Liver (tissue), 8 donors: ENCODE measurements at regions not wholly inside any gene's neighbourhood (a gene's known extent, or its start where the extent isn't known, plus 50 kb on each side); places are given as distances from the start of the nearest gene placed in this dataset.

Experiments used
- DNase-seq: peaks from one replicate; pipeline ENCODE4 v3.0.0-alpha.2; 2017; ENCODE audit warnings: low spot score
- H3K27ac ChIP-seq, 2 donors: one replicate each; pipeline ENCODE4 v1.7.0; 2013; ENCODE audit warnings: inconsistent platforms in 2 of 2, low read length in 2 of 2, control low read depth in 1 of 2, low read depth in 1 of 2, mild to moderate bottlenecking in 1 of 2
- H3K27me3 ChIP-seq, 4 donors: one replicate each; pipeline versions ENCODE4 v1.6.1 to v1.7.0; 2013; ENCODE audit warnings: low read length in 3 of 4, inconsistent platforms in 1 of 4, mild to moderate bottlenecking in 1 of 4, moderate library complexity in 1 of 4; ENCODE audit not compliant: control insufficient read depth in 4 of 4, insufficient read depth in 4 of 4
- H3K36me3 ChIP-seq, 4 donors: one replicate each; pipeline versions ENCODE4 v1.6.1 to v1.7.0; 2013; ENCODE audit warnings: low read length in 3 of 4, mild to moderate bottlenecking in 3 of 4, low read depth in 1 of 4, moderate library complexity in 1 of 4; ENCODE audit not compliant: control insufficient read depth in 4 of 4, insufficient read depth in 3 of 4
- H3K4me1 ChIP-seq, 4 donors: one replicate each; pipeline versions ENCODE4 v1.6.1 to v1.7.0; 2013; ENCODE audit warnings: low read length in 3 of 4, mild to moderate bottlenecking in 3 of 4, moderate library complexity in 1 of 4; ENCODE audit not compliant: control insufficient read depth in 4 of 4, insufficient read depth in 4 of 4
- H3K4me3 ChIP-seq, 3 donors: one replicate each; pipeline versions ENCODE4 v1.6.1 to v1.7.0; 2013; ENCODE audit warnings: low read length in 3 of 3, control low read depth in 1 of 3, low read depth in 1 of 3, mild to moderate bottlenecking in 1 of 3
- H3K9ac ChIP-seq, 2 donors: one replicate each; pipeline ENCODE4 v1.7.0; 2013; ENCODE audit warnings: low read length in 2 of 2, mild to moderate bottlenecking in 2 of 2, moderate library complexity in 2 of 2, control low read depth in 1 of 2, low read depth in 1 of 2
- H3K9me3 ChIP-seq, 4 donors: one replicate each; pipeline versions ENCODE4 v1.6.1 to v1.7.0; 2013; ENCODE audit warnings: low read length in 3 of 4; ENCODE audit not compliant: control insufficient read depth in 4 of 4
- EGR1 ChIP-seq, 2 donors: IDR thresholded peaks; 2 replicates each; pipeline ENCODE4 v1.6.1; 2016 to 2018; ENCODE audit warnings: antibody characterized with exemption in 2 of 2, low read depth in 2 of 2
- FOXA1 ChIP-seq: IDR thresholded peaks from 2 replicates; pipeline ENCODE4 v1.6.1; 2016; ENCODE audit warnings: antibody characterized with exemption
- FOXA2 ChIP-seq: IDR thresholded peaks from 2 replicates; pipeline ENCODE4 v1.6.1; 2016; ENCODE audit warnings: antibody characterized with exemption
- GABPA ChIP-seq, 2 donors: IDR thresholded peaks in 1 of 2; conservative IDR thresholded peaks in 1 of 2; 2 replicates each; pipeline ENCODE4 v1.6.1; 2016; ENCODE audit warnings: antibody characterized with exemption in 2 of 2, mild to moderate bottlenecking in 1 of 2, moderate library complexity in 1 of 2
- HNF4A ChIP-seq, 2 donors: conservative IDR thresholded peaks; 2 replicates each; pipeline ENCODE4 v1.6.1; 2016; ENCODE audit warnings: antibody characterized with exemption in 2 of 2, mild to moderate bottlenecking in 2 of 2
- HNF4G ChIP-seq: IDR thresholded peaks from 2 replicates; pipeline ENCODE4 v1.6.1; 2016; ENCODE audit warnings: antibody characterized with exemption
- JUND ChIP-seq, 2 donors: IDR thresholded peaks; 2 replicates each; pipeline ENCODE4 v1.6.1; 2016; ENCODE audit warnings: antibody characterized with exemption in 2 of 2
- NR2F2 ChIP-seq: IDR thresholded peaks from 2 replicates; pipeline ENCODE4 v1.6.1; 2016; ENCODE audit warnings: antibody characterized with exemption
- RAD21 ChIP-seq, 2 donors: IDR thresholded peaks; 2 replicates each; pipeline ENCODE4 v1.6.1; 2016; ENCODE audit warnings: antibody characterized with exemption in 2 of 2, mild to moderate bottlenecking in 2 of 2
- RXRA ChIP-seq, 2 donors: IDR thresholded peaks; 2 replicates each; pipeline ENCODE4 v1.6.1; 2017 to 2018; ENCODE audit warnings: antibody characterized with exemption in 2 of 2, mild to moderate bottlenecking in 1 of 2
- SP1 ChIP-seq: IDR thresholded peaks from 2 replicates; pipeline ENCODE4 v1.6.1; 2018; ENCODE audit warnings: antibody characterized with exemption, mild to moderate bottlenecking
- TAF1 ChIP-seq: conservative IDR thresholded peaks from 2 replicates; pipeline ENCODE4 v1.6.1; 2016; ENCODE audit warnings: antibody characterized with exemption, mild to moderate bottlenecking
- YY1 ChIP-seq: IDR thresholded peaks from 2 replicates; pipeline ENCODE4 v1.6.1; 2016; ENCODE audit warnings: antibody characterized with exemption, mild to moderate bottlenecking
- WGBS: extraction: QIAGEN DNeasy Blood & Tissue Kit; methylation state at CpG from one replicate; pipeline ENCODE4 v1.1.7; 2013; 5-methylcytosine and 5-hydroxymethylcytosine counted together
- TF ChIP-seq, protein P1 (sequence below): IDR thresholded peaks from 2 replicates; pipeline ENCODE4 v1.6.1; 2016; ENCODE audit warnings: antibody characterized with exemption, mild to moderate bottlenecking
- TF ChIP-seq, protein P2 (sequence below): IDR thresholded peaks from 2 replicates; pipeline ENCODE4 v1.6.1; 2016; ENCODE audit warnings: antibody characterized with exemption
- TF ChIP-seq, protein P3 (sequence below): IDR thresholded peaks from 2 replicates; pipeline ENCODE4 v1.6.1; 2016; ENCODE audit warnings: antibody characterized with exemption
- TF ChIP-seq, protein P4 (sequence below): fragments of 150-350 bp; IDR thresholded peaks from 2 replicates; pipeline ENCODE4 v1.5.1; 2017; ENCODE audit warnings: improper control_type of control experiment, low read depth, low read length; ENCODE audit not compliant: missing input control
- TF ChIP-seq, protein P5 (sequence below): IDR thresholded peaks from 2 replicates; pipeline ENCODE4 v1.6.1; 2016; ENCODE audit warnings: antibody characterized with exemption
- donor health status: healthy.
- donor health status: healthy.
- donor health status: healthy.
- donor health status: healthy.
- donor health status: healthy.

DNA sequence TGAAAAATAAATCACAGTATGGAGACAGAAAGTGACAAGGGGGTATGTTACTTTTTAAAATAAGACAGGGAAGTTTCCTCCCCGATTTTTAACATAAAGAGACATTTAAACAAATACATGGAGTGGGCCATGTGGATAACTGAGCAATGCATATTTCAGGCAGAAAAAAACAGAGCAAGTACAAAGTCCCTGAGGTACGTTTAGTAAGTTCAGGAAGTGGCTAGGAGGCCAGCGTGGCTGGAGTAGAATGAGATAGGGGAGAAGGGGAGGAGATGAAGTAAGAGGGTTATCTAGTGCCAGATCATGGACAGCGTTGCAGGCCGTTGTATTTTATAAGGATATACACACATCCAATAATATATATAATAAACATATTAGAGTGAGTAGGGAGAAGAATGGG lies 84.2 kb upstream of the ELL2 start:
- no peak for DNase-seq
- Histone ChIP-seq H3K9ac (no peak overlapping the region), H3K4me1 (peaks cover 0 to 16% (median 8%) of the 10 kb centered on the region in 4 donors), H3K36me3 (no peaks in the 10 kb centered on the region), H3K27ac (no peak overlapping the region), H3K4me3 (no peak overlapping the region), H3K27me3 (no peaks in the 10 kb centered on the region), H3K9me3 (no peaks in the 10 kb centered on the region)
- TF ChIP-seq HNF4G (no peak), RXRA (IDR thresholded peaks at IDR 0.05) (no peak), GABPA (IDR thresholded peaks at IDR 0.05 in 1 of 2, conservative IDR thresholded peaks at IDR 0.05 in 1 of 2) (no peak), SP1 (no peak), FOXA1 (no peak), EGR1 (IDR thresholded peaks at IDR 0.05; ENCODE audit: low read depth in 2 of 2) (no peak), FOXA2 (no peak), RAD21 (IDR thresholded peaks at IDR 0.05) (no peak), HNF4A (conservative IDR thresholded peaks at IDR 0.05) (no peak)
- TF ChIP-seq, protein P1, sequence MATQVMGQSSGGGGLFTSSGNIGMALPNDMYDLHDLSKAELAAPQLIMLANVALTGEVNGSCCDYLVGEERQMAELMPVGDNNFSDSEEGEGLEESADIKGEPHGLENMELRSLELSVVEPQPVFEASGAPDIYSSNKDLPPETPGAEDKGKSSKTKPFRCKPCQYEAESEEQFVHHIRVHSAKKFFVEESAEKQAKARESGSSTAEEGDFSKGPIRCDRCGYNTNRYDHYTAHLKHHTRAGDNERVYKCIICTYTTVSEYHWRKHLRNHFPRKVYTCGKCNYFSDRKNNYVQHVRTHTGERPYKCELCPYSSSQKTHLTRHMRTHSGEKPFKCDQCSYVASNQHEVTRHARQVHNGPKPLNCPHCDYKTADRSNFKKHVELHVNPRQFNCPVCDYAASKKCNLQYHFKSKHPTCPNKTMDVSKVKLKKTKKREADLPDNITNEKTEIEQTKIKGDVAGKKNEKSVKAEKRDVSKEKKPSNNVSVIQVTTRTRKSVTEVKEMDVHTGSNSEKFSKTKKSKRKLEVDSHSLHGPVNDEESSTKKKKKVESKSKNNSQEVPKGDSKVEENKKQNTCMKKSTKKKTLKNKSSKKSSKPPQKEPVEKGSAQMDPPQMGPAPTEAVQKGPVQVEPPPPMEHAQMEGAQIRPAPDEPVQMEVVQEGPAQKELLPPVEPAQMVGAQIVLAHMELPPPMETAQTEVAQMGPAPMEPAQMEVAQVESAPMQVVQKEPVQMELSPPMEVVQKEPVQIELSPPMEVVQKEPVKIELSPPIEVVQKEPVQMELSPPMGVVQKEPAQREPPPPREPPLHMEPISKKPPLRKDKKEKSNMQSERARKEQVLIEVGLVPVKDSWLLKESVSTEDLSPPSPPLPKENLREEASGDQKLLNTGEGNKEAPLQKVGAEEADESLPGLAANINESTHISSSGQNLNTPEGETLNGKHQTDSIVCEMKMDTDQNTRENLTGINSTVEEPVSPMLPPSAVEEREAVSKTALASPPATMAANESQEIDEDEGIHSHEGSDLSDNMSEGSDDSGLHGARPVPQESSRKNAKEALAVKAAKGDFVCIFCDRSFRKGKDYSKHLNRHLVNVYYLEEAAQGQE: no peak
- TF ChIP-seq, protein P2, sequence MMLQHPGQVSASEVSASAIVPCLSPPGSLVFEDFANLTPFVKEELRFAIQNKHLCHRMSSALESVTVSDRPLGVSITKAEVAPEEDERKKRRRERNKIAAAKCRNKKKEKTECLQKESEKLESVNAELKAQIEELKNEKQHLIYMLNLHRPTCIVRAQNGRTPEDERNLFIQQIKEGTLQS: no peak
- TF ChIP-seq, protein P3, sequence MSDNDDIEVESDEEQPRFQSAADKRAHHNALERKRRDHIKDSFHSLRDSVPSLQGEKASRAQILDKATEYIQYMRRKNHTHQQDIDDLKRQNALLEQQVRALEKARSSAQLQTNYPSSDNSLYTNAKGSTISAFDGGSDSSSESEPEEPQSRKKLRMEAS: no peak
- TF ChIP-seq, protein P4, sequence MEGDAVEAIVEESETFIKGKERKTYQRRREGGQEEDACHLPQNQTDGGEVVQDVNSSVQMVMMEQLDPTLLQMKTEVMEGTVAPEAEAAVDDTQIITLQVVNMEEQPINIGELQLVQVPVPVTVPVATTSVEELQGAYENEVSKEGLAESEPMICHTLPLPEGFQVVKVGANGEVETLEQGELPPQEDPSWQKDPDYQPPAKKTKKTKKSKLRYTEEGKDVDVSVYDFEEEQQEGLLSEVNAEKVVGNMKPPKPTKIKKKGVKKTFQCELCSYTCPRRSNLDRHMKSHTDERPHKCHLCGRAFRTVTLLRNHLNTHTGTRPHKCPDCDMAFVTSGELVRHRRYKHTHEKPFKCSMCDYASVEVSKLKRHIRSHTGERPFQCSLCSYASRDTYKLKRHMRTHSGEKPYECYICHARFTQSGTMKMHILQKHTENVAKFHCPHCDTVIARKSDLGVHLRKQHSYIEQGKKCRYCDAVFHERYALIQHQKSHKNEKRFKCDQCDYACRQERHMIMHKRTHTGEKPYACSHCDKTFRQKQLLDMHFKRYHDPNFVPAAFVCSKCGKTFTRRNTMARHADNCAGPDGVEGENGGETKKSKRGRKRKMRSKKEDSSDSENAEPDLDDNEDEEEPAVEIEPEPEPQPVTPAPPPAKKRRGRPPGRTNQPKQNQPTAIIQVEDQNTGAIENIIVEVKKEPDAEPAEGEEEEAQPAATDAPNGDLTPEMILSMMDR: no peak
- WGBS: 80% methylated on average over 5 of the region's 5 CpGs

DNA sequence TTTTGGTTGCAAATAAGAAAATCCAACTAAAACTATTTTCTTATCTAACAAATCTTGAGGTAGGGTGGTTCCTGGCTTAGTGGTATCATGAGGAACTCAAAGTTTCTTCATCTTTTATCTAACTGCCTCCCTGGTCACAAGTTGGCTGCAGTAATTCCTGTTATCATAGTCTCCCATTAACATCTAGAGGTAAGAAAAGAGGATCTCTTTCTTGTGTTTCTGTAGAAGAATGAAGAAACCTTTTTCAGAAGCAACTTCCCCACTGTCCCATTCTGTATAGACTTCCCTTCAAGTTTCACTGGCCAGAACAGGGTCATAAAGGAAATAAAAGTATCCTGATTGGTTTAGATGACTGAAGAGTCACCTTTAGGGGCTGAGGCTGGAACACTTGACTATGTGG lies 81.8 kb upstream of the ELL2 start:
- H3K36me3 ChIP-seq: no peaks in the 10 kb centered on the region
- no peak for DNase-seq
- H3K9ac ChIP-seq: no peak overlapping the region
- H3K9me3 ChIP-seq: no peaks in the 10 kb centered on the region
- H3K4me3 ChIP-seq: no peak overlapping the region
- H3K4me1 ChIP-seq: peaks cover 0 to under 1% (median 0%) of the 10 kb centered on the region in 4 donors
- no peaks in the 10 kb centered on the region for H3K27me3 ChIP-seq
- H3K27ac ChIP-seq: no peak overlapping the region
- TF ChIP-seq TAF1 (no peak), HNF4A (conservative IDR thresholded peaks at IDR 0.05) (no peak), JUND (IDR thresholded peaks at IDR 0.05) (no peak), RXRA (IDR thresholded peaks at IDR 0.05) (no peak), RAD21 (IDR thresholded peaks at IDR 0.05) (no peak), FOXA2 (no peak), NR2F2 (no peak), EGR1 (IDR thresholded peaks at IDR 0.05; ENCODE audit: low read depth in 2 of 2) (no peak), SP1 (no peak), HNF4G (no peak), YY1 (no peak)
- TF ChIP-seq, protein P5, sequence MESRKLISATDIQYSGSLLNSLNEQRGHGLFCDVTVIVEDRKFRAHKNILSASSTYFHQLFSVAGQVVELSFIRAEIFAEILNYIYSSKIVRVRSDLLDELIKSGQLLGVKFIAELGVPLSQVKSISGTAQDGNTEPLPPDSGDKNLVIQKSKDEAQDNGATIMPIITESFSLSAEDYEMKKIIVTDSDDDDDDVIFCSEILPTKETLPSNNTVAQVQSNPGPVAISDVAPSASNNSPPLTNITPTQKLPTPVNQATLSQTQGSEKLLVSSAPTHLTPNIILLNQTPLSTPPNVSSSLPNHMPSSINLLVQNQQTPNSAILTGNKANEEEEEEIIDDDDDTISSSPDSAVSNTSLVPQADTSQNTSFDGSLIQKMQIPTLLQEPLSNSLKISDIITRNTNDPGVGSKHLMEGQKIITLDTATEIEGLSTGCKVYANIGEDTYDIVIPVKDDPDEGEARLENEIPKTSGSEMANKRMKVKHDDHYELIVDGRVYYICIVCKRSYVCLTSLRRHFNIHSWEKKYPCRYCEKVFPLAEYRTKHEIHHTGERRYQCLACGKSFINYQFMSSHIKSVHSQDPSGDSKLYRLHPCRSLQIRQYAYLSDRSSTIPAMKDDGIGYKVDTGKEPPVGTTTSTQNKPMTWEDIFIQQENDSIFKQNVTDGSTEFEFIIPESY: no peak
- TF ChIP-seq, protein P4: no peak
